ENCODE measurements at regions not wholly inside any gene's neighbourhood (a gene's known extent, or its start where the extent isn't known, plus 50 kb on each side); places are given as distances from the start of the nearest gene placed in this dataset.

GRCh38 chr9:129501771-129502319 is 119.1 kb downstream of the C9orf50 start:
- Histone ChIP-seq H3K4me3 (ENCODE audit: insufficient read depth, low read depth, low read length) (no peak overlapping the region), H2BK120ac (ENCODE audit: low read depth, low read length) (no peak overlapping the region), H3K27me3 (ENCODE audit: control insufficient read depth, insufficient read depth, low read length) (no peaks in the 10 kb centered on the region), H2BK5ac (ENCODE audit: low read depth, low read length, poor library complexity, severe bottlenecking) (no peak overlapping the region), H2BK20ac (ENCODE audit: low read depth, low read length) (no peak overlapping the region), H3K79me1 (ENCODE audit: low read depth in 1 of 2, low read length in 2 of 2) (peaks cover 23 to 34% of the 10 kb centered on the region in 2 experiments), H3K36me3 (ENCODE audit: control insufficient read depth, insufficient read depth, low read length) (peaks cover 6% of the 10 kb centered on the region; the same call in 1 of the 2 replicates), H4K20me1 (ENCODE audit: insufficient read depth, low read length) (no peaks in the 10 kb centered on the region), H3K23ac (ENCODE audit: low read depth, low read length) (no peak overlapping the region), H3K56ac (ENCODE audit: extremely low read depth, insufficient read depth, low read length) (no peak overlapping the region), H3K9me1 (ENCODE audit: insufficient read depth, low read length) (peaks cover 16% of the 10 kb centered on the region), H2BK15ac (ENCODE audit: low read depth, low read length) (no peak overlapping the region), H4K8ac (ENCODE audit: low read depth in 2 of 2, low read length in 2 of 2) (peak overlapping the region in 1 of 2 experiments; percentile 46; a peak in 1 of 4 replicates), H2AK5ac (ENCODE audit: low read depth, low read length) (peak overlapping the region; percentile 36; the same call in 1 of the 2 replicates), H3K4me1 (ENCODE audit: control insufficient read depth, insufficient read depth, low read length) (peaks cover 26% of the 10 kb centered on the region), H2AK9ac (replicated peaks; ENCODE audit: low read depth, low read length, poor library complexity) (no peak overlapping the region), H3K14ac (replicated peaks; ENCODE audit: low read depth, low read length) (no peak overlapping the region), H3K4ac (ENCODE audit: low read depth, low read length) (peak overlapping the region; percentile 44; the same call in 1 of the 2 replicates), H3K27ac (ENCODE audit: insufficient read depth, low read length) (peak overlapping the region; percentile 39; the same call in 1 of the 2 replicates), H3K9ac (ENCODE audit: low read depth, low read length) (no peak overlapping the region), H2AFZ (replicated peaks; ENCODE audit: low read length, poor library complexity) (no peak overlapping the region), H4K91ac (ENCODE audit: insufficient read depth, low read depth, low read length) (peak overlapping the region; percentile 52; the same call in 1 of the 2 replicates), H3K9me3 (ENCODE audit: control insufficient read depth, insufficient read depth, low read length) (no peaks in the 10 kb centered on the region), H3K4me2 (ENCODE audit: low read depth, low read length) (no peak overlapping the region), H4K5ac (ENCODE audit: low read depth, low read length) (no peak overlapping the region), H3K18ac (ENCODE audit: low read depth, low read length) (no peak overlapping the region)
- dilution Hi-C loops (cut with HindIII; ENCODE audit: low sequenced_read_pairs, unreplicated experiment), result no loop called here
- in situ Hi-C loops (cut with MboI; ENCODE audit: low sequenced_read_pairs), result no loop called here
- ChIA-PET CTCF (interaction anchor here (0.6 kb wide), 1 partner anchor 356 kb away, joined by 3 read pairs; no protein-coding TSS in a partner anchor), POLR2A (ENCODE audit: unreplicated experiment) (no interaction called here)
- intact Hi-C loops (cut with micrococcal nuclease), result no loop called here
- no TSS peak for BruUV-seq (replicated peaks)
- no peak for TF ChIP-seq CEBPB (IDR thresholded peaks at IDR 0.05; ENCODE audit: low read depth, low read length)
- no peak for TF ChIP-seq CHD1 (IDR thresholded peaks at IDR 0.05; ENCODE audit: low read depth, low read length)
- no peak for TF ChIP-seq FOS (IDR thresholded peaks at IDR 0.05; ENCODE audit: low read depth, low read length)
- TF ChIP-seq CTCF (conservative IDR thresholded peaks at IDR 0.05; ENCODE audit: low read depth, low read length), result no peak
- no peak for TF ChIP-seq MXI1 (IDR thresholded peaks at IDR 0.05; ENCODE audit: borderline replicate concordance, low read depth, low read length)
- no peak for TF ChIP-seq MAZ (IDR thresholded peaks at IDR 0.05; ENCODE audit: borderline replicate concordance, low read depth, low read length)
- TF ChIP-seq RAD21 (IDR thresholded peaks at IDR 0.05; ENCODE audit: low read length), result no peak
- TF ChIP-seq RFX5 (IDR thresholded peaks at IDR 0.05; ENCODE audit: low read depth, low read length), result no peak
- no peak for TF ChIP-seq USF2 (IDR thresholded peaks at IDR 0.05; ENCODE audit: low read depth, low read length)
- no peak for TF ChIP-seq SMC3 (IDR thresholded peaks at IDR 0.05; ENCODE audit: low read depth, low read length)
- TF ChIP-seq POLR2A (IDR thresholded peaks at IDR 0.05; ENCODE audit: low read depth, low read length), result no peak
- TF ChIP-seq BHLHE40 (IDR thresholded peaks at IDR 0.05; ENCODE audit: low read depth, low read length), result no peak
- TF ChIP-seq RCOR1 (IDR thresholded peaks at IDR 0.05; ENCODE audit: insufficient replicate concordance, low read length), result no peak
- TF ChIP-seq ELK1 (IDR thresholded peaks at IDR 0.05; ENCODE audit: borderline replicate concordance, low read depth, low read length), result no peak
- no peak for TF ChIP-seq MAFK (IDR thresholded peaks at IDR 0.05; ENCODE audit: low read depth, low read length)
- no peak for TF ChIP-seq NFE2L2 (IDR thresholded peaks at IDR 0.05; ENCODE audit: low read depth, low read length)
- no peak for ATAC-seq (ENCODE audit: low read depth)
- WGBS, 2 experiments (ENCODE audit: extremely low coverage in 2 of 2, insufficient read length in 1 of 2), result 58% methylated on average over 4 of the region's 4 CpGs; no CpG with 5 or more reads in 1 of the 2 experiments
- no peak for DNase-seq
